ENCODE measurements at regions not wholly inside any gene's neighbourhood (a gene's known extent, or its start where the extent isn't known, plus 50 kb on each side); places are given as distances from the start of the nearest gene placed in this dataset.
A peak's percentile ranks its signal among the peaks of the same experiment; 100 is the strongest.

GRCh38 chr5:124655921-124656511, 90.4 kb downstream of the ZNF608 start (continued):
- TF ChIP-seq, protein P1, sequence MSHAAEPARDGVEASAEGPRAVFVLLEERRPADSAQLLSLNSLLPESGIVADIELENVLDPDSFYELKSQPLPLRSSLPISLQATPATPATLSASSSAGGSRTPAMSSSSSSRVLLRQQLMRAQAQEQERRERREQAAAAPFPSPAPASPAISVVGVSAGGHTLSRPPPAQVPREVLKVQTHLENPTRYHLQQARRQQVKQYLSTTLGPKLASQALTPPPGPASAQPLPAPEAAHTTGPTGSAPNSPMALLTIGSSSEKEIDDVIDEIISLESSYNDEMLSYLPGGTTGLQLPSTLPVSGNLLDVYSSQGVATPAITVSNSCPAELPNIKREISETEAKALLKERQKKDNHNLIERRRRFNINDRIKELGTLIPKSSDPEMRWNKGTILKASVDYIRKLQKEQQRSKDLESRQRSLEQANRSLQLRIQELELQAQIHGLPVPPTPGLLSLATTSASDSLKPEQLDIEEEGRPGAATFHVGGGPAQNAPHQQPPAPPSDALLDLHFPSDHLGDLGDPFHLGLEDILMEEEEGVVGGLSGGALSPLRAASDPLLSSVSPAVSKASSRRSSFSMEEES (CRISPR knock-in tag; IDR thresholded peaks at IDR 0.05) = peak; percentile 83
- TF ChIP-seq, protein P2, sequence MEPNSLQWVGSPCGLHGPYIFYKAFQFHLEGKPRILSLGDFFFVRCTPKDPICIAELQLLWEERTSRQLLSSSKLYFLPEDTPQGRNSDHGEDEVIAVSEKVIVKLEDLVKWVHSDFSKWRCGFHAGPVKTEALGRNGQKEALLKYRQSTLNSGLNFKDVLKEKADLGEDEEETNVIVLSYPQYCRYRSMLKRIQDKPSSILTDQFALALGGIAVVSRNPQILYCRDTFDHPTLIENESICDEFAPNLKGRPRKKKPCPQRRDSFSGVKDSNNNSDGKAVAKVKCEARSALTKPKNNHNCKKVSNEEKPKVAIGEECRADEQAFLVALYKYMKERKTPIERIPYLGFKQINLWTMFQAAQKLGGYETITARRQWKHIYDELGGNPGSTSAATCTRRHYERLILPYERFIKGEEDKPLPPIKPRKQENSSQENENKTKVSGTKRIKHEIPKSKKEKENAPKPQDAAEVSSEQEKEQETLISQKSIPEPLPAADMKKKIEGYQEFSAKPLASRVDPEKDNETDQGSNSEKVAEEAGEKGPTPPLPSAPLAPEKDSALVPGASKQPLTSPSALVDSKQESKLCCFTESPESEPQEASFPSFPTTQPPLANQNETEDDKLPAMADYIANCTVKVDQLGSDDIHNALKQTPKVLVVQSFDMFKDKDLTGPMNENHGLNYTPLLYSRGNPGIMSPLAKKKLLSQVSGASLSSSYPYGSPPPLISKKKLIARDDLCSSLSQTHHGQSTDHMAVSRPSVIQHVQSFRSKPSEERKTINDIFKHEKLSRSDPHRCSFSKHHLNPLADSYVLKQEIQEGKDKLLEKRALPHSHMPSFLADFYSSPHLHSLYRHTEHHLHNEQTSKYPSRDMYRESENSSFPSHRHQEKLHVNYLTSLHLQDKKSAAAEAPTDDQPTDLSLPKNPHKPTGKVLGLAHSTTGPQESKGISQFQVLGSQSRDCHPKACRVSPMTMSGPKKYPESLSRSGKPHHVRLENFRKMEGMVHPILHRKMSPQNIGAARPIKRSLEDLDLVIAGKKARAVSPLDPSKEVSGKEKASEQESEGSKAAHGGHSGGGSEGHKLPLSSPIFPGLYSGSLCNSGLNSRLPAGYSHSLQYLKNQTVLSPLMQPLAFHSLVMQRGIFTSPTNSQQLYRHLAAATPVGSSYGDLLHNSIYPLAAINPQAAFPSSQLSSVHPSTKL (CRISPR knock-in tag; IDR thresholded peaks at IDR 0.05) = peak; percentile 87
- TF ChIP-seq KDM2A (CRISPR knock-in tag; IDR thresholded peaks at IDR 0.05; ENCODE audit: borderline replicate concordance, low read depth) = no peak
- peak; percentile 91 for TF ChIP-seq FOXP4 (CRISPR knock-in tag; IDR thresholded peaks at IDR 0.05)
- TF ChIP-seq ZNF580 (CRISPR knock-in tag; IDR thresholded peaks at IDR 0.05; ENCODE audit: borderline replicate concordance, low read depth) = peak; percentile 46; the same call in 1 of the 2 replicates
- TF ChIP-seq GFI1 (CRISPR knock-in tag; IDR thresholded peaks at IDR 0.05; ENCODE audit: borderline replicate concordance) = peak; percentile 88
- no peak for TF ChIP-seq ZNF737 (CRISPR knock-in tag; IDR thresholded peaks at IDR 0.05; ENCODE audit: borderline replicate concordance)
- TF ChIP-seq, protein P3, sequence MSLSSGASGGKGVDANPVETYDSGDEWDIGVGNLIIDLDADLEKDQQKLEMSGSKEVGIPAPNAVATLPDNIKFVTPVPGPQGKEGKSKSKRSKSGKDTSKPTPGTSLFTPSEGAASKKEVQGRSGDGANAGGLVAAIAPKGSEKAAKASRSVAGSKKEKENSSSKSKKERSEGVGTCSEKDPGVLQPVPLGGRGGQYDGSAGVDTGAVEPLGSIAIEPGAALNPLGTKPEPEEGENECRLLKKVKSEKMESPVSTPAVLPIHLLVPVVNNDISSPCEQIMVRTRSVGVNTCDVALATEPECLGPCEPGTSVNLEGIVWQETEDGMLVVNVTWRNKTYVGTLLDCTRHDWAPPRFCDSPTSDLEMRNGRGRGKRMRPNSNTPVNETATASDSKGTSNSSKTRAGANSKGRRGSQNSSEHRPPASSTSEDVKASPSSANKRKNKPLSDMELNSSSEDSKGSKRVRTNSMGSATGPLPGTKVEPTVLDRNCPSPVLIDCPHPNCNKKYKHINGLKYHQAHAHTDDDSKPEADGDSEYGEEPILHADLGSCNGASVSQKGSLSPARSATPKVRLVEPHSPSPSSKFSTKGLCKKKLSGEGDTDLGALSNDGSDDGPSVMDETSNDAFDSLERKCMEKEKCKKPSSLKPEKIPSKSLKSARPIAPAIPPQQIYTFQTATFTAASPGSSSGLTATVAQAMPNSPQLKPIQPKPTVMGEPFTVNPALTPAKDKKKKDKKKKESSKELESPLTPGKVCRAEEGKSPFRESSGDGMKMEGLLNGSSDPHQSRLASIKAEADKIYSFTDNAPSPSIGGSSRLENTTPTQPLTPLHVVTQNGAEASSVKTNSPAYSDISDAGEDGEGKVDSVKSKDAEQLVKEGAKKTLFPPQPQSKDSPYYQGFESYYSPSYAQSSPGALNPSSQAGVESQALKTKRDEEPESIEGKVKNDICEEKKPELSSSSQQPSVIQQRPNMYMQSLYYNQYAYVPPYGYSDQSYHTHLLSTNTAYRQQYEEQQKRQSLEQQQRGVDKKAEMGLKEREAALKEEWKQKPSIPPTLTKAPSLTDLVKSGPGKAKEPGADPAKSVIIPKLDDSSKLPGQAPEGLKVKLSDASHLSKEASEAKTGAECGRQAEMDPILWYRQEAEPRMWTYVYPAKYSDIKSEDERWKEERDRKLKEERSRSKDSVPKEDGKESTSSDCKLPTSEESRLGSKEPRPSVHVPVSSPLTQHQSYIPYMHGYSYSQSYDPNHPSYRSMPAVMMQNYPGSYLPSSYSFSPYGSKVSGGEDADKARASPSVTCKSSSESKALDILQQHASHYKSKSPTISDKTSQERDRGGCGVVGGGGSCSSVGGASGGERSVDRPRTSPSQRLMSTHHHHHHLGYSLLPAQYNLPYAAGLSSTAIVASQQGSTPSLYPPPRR (CRISPR knock-in tag; IDR thresholded peaks at IDR 0.05; ENCODE audit: borderline replicate concordance) = peak; percentile 95
- peak; percentile 67; the same call in 1 of the 2 replicates for TF ChIP-seq ZNF3 (CRISPR knock-in tag; IDR thresholded peaks at IDR 0.05)
- TF ChIP-seq, protein P4, sequence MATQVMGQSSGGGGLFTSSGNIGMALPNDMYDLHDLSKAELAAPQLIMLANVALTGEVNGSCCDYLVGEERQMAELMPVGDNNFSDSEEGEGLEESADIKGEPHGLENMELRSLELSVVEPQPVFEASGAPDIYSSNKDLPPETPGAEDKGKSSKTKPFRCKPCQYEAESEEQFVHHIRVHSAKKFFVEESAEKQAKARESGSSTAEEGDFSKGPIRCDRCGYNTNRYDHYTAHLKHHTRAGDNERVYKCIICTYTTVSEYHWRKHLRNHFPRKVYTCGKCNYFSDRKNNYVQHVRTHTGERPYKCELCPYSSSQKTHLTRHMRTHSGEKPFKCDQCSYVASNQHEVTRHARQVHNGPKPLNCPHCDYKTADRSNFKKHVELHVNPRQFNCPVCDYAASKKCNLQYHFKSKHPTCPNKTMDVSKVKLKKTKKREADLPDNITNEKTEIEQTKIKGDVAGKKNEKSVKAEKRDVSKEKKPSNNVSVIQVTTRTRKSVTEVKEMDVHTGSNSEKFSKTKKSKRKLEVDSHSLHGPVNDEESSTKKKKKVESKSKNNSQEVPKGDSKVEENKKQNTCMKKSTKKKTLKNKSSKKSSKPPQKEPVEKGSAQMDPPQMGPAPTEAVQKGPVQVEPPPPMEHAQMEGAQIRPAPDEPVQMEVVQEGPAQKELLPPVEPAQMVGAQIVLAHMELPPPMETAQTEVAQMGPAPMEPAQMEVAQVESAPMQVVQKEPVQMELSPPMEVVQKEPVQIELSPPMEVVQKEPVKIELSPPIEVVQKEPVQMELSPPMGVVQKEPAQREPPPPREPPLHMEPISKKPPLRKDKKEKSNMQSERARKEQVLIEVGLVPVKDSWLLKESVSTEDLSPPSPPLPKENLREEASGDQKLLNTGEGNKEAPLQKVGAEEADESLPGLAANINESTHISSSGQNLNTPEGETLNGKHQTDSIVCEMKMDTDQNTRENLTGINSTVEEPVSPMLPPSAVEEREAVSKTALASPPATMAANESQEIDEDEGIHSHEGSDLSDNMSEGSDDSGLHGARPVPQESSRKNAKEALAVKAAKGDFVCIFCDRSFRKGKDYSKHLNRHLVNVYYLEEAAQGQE (IDR thresholded peaks at IDR 0.05; ENCODE audit: borderline replicate concordance in 1 of 2, low read depth in 1 of 2, low read length in 2 of 2) = peak in 1 of 2 experiments; percentile 29; a peak in 1 of 4 replicates
